Caki2 (cell line): ENCODE measurements at regions not wholly inside any gene's neighbourhood (a gene's known extent, or its start where the extent isn't known, plus 50 kb on each side); places are given as distances from the start of the nearest gene placed in this dataset.

Experiments used
- DNase-seq: peaks from one replicate; pipeline ENCODE4 v3.0.0-alpha.2; 2015; ENCODE audit warnings: low read depth
- in situ Hi-C: cut with HindIII; loops from 2 replicates; pipeline ENCODE4 v1.10.0; 2016; ENCODE audit warnings: low sequenced_read_pairs, low pct_unique_long_range_greater_than_20kb, mixed read lengths

DNA sequence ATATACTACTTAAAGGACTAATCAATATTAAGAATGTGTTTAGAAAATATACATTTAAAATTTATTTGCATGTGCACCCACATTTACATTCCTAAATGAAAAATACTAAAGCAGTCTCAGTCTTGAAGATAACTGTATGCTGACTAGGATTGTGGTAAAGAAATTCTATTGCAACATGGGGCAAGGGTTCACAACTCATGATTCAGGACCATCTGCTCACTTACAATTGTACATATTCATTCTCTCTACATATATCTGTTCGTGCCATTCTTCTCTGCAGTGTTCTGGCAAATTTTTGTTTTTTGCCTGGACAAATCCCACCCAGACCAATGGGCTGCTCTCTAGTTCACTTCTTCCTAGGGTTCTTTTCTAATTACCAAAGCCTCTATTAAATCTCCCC is 417.2 kb upstream of the NOVA1 start:
- in situ Hi-C loops, result no loop called here
- DNase-seq, result no peak

DNA sequence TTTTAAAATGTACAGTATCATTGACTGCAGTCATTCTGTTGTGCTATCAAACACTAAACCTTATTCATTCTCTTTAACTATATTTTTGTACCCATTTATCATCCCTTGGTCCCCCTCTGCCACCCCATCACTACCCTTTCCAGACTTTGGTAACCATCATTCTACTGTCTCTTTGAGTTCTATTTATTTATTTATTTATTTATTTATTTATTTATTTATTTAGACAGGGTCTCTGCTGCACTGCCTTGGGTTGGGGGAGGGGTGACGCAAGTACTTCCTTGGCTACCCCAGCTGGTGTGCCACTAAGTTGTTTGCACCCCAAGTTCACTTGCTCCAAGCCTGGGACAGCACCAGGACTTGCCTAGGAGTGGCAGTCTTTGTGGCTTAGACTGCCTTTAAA is 427.8 kb upstream of the NOVA1 start:
- DNase-seq, result no peak
- in situ Hi-C loops, result no loop called here

DNA sequence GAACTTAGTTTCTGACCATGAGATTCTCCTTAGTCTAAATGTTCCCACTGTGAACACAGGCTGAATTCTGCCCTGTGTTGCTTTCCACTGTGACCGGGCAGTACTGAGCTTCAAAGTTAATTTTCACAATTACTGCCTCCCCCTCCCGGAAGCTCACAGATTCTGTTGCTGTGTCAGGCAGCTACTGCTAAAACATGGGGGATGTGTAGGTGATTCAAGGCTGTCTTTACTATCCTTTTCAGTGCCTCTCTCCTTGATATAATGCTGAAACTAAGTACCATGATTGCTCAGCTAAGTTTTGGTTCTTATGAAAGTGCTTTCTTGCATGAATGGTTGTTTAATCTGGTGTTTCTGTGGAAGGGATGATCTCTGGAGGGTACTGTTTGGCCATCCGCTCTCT is 428.3 kb upstream of the NOVA1 start:
- in situ Hi-C loops, result no loop called here
- DNase-seq, result no peak

DNA sequence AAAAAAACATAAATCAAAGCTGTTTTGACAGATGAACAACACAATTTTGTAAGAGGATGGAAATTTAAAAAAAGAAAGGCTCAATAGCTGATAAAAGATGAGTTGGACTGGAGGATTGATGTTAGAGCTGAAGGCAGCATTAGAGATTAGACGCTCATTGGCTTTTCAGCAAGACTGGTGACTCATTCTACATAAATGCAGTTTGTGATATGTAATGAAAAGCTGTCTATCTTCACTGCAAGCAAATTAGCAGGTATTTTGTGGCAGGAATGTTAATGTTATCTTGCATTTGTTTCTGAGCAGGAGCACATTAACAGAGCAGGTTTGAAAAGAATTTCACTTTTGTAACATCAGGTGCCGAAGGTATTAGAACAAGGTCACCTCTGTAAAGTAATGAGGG is 442.7 kb upstream of the NOVA1 start:
- in situ Hi-C loops, result no loop called here
- DNase-seq, result no peak

DNA sequence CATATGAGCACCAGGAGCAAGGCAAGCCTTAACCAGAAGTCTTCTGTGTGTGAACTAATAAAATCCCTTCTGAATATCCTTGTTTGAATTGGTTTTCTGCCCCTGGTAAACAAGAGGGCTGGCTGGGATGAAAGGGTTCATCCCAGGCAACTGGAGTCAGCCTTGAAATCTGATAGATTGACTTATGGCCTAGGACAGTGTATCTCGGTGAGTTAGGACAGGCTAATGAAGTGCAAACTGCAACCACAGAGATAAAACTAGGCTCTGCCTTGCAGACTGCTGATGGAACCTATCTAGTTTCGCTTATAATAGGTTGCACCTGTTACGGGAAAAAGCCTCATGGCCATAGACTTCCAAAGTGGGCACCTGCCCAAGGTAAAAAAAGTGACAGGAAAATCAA is 451.9 kb upstream of the NOVA1 start:
- DNase-seq, result no peak
- in situ Hi-C loops, result no loop called here

DNA sequence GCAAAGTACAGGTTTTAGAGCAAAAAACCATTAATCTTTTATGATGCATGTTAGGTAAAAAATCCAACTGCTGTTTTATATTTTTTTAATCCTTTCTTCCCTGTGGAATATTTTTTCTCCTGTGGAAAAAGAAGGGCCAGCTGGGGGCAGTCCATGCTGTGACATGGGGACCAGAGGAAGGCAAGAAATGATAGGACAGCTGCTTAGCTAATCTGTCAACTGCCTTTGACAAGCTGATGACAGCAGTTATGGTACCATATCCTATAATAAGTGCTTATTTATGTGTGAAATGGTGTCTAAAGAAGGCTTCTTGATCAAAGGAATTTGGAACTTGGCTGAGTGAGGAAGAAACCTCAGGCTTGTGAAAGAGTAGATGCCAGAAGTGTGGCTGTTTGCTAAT is 452.4 kb upstream of the NOVA1 start:
- no peak for DNase-seq
- in situ Hi-C loops, result no loop called here

DNA sequence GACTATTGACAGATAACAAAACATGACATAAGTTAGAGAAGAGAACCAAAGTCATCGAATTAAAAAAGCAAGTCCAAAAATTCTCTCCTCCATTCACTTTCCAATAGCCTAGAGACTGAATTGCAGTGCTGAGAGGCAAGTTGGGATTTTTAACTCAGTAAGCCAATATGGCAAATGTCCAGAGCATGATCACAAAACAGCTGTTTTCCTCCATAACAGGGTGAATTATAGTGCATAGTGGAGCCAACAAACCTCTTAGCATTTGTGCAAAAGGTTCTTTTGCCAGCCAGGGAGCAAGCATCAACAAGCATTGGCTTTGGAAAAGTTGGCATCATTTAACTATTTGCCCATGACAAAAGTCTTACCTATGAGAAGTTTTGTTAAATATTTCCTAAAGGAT is 458.8 kb upstream of the NOVA1 start:
- in situ Hi-C loops, result no loop called here
- no peak for DNase-seq

DNA sequence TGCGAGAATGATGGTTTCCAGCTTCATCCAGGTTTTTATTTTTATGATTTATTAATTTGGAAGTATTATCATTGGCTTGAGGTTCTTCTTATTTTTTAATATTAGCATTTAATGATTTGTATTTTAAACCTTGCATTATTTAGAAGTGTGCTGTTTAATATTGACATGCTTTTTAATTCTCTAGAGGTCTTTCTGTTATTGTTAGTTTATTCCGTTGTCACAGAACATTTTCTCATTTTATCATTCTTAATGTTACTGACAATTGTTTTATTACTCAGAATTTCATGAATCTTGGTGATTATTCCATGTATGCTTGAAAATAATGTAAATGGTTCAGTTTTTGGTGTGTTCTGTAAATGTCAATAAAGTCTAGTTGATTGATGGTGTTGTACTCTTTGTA is 463.5 kb upstream of the NOVA1 start:
- DNase-seq, result no peak
- in situ Hi-C loops, result no loop called here

DNA sequence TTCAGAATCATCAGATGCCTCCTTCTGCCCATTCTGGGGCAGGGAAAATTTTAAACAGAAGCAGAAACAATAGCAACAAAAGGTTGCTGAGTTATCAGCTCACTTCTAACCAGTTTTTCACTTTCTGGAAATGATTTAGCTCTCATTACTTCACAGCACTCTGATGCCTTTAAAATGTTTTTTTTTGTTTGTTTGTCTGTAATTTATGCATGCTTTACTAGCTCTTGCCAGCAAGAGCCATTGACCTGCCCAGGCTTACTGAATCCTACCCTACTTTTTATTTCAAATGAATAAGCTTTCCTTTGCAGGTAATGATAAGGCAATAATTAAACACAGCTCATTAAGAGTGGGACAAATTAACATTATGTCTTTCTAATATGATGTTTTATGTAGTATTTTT is 466.1 kb upstream of the NOVA1 start:
- no peak for DNase-seq
- in situ Hi-C loops, result no loop called here

DNA sequence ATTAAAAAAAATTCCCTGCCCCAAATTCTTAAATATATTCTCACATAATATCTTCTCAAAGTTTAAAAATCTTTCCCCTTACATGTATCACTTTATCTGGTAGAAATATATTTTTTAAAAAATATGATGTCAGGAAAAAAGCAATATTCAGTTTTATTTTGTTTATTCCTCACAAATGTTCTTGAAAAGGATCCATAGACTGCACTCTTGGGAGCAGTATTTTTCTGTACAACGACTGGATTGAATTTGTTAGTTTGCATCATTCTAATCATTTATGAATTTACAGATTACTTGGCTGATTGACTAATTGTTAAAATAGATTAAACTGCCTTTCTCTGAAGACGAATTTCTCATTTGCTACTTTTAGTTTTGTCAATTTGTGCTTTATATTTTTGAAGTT is 468.1 kb upstream of the NOVA1 start:
- in situ Hi-C loops, result no loop called here
- DNase-seq, result no peak

DNA sequence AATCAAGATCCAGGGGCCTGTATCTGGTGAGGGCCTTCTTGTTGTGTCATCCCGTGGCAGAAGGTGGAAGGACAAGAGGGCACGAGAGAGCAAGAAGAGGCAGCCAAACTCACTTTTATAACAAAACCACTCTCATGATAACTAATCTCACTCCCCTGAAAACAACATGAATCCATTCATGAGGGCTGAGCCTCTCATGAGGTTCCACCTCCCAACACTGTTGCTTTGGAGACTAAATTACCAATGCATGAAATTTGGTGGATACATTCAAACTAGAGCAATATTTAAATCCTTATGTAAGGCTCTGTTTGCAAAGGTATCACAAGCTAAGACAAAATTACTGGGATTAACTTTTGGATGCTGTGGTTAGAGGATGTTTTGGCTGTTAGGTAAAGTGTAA is 470.1 kb upstream of the NOVA1 start:
- no peak for DNase-seq
- in situ Hi-C loops, result no loop called here

DNA sequence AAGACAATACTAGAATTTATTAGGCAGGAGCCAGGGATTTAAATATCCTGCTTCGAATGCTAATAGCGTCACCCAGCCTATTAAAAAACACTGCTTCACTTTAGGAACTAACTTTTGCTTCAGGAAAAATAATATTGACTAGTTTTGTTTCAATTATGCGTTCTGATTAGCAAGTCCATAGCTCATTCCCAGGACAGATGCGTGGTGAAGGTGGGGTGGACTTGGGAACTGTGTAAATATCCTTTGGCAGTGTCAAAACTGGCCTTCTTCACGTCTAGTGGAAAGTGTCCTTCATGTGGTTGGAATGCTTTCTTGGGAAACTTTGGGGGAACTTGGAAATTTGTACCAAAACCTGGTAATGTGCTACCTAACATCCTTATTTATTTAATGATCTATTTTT is 474.8 kb upstream of the NOVA1 start:
- DNase-seq, result no peak
- in situ Hi-C loops, result no loop called here

DNA sequence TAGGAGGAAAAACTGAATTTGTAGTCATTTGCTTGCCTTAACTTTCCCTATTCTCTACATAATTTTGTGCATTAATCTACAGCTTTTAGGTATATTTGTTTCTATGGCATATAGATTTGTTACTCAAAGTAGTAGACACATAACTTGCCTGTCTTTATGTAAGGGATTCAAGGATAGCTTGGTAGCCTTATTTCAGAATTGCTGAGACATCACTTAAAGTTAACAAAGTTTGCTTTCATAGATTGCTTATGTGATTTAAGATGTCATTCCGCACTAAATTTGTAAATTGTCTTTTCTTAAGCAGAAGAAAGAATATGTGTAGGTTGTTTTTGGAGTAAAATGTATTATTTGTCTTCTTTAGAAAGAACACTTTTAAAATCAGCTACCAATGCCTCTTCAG is 477.7 kb upstream of the NOVA1 start:
- in situ Hi-C loops, result no loop called here
- DNase-seq, result no peak

DNA sequence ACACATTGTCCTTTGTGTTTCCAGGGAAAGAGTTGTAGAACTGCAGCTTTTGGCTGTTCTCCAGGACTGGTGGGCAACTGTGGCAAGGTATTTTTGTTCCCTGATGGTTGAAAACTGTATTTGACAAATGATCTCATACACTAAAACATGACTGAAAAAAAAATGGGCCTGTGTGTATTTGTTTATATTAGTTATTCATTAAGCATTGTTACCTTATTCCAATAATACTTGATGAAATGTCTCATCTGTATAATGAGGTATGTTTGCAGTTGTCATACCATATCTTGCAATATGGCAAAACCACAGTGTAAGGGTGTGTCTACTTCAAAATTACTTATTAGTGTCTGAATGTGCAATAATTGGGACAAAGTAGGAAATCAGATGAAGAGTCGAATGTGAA is 479.4 kb upstream of the NOVA1 start:
- DNase-seq, result peak; percentile 51
- in situ Hi-C loops, result no loop called here

DNA sequence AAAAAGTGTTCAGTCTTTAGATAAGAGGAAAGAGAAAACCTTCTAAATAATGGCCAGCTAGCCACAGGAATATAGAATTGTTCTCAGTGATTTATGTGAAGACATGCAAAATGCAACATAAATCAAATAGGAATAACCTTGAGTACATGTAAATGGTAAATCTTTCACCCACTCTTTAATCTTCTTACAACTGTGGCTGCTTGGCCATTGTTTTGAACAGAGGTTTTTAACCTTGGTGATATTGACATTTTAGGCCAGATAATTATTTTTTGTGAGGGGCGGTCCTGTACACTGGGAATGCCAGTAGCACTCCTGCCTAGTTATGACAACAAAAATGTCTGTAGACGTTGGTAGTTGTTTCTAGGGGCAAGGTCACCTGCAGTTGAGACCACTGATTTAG is 479.9 kb upstream of the NOVA1 start:
- in situ Hi-C loops, result no loop called here
- no peak for DNase-seq

DNA sequence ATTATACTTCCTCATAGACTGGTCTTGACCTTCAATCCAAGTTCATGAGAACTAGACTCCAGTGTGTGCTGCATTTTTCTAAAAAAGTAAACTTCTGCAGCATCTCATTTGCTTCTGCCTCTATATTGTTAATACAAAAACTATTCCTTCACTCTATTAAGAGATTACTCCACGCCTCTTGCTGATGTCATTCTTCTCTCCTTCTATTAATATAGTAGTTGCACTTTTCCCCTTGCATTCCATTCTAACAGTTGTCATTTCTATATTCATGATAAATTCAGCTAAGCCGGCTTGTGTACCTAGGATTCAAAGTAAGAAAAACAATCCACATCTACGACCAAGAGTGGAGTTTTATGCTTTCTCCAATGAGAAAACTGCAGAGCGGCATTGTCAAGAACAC is 480.4 kb upstream of the NOVA1 start:
- in situ Hi-C loops, result no loop called here
- DNase-seq, result peak; percentile 59

DNA sequence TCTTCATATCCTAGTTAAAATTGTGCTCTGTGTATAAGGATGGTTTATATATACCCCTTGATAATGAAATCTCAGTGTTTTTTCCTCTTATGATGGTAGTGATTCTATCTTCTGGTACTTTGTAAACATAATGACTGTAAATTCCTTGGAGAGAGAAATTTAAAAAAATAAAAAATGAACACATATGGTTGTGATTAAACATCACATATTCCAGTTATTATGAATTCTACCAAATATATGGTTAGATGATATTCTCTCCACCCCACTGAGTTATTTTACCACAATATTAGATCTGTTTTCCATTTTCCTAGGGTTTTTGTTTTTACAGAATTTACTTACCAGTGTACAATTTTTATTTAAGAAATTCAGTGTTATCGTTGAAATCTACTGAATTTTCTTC is 481.9 kb upstream of the NOVA1 start:
- DNase-seq, result no peak
- in situ Hi-C loops, result no loop called here

DNA sequence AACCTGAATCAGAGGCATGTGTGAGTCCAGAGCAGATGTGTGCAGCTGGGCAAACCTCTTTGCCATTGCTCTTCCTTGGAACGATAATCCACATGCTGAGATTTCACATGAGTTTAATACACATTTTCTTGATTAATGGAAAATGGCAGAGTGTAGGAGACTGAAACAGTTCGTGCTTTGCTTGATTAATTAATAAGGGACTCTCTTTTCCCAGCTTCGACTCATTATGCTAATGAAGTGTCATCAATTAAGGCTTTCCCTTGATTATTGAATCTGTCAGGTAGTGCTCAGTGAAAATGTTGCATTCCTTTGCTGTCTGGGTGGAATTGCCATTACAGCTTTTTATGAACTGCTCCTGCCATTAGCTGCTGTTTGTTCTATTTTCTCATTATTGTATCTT is 487.7 kb upstream of the NOVA1 start:
- in situ Hi-C loops, result no loop called here
- no peak for DNase-seq

DNA sequence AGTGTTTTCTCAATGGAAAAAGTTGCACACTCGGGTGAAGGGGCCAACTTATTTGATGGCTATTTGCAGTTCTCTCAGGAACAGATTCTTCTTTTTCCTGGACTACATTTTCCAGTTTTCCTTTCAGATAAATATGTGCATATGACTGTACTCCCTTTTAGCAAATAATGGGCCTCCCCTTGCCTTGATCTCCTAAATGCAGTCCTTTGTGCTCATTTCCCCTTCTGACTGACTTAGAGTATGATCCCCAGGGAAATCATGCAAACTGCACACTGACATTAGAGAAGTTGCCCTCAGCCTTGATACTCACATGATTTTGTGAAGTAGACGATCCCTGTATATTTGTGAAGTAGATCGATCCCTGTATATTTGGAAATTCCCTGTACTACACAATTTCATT is 492.9 kb upstream of the NOVA1 start:
- in situ Hi-C loops, result no loop called here
- no peak for DNase-seq

DNA sequence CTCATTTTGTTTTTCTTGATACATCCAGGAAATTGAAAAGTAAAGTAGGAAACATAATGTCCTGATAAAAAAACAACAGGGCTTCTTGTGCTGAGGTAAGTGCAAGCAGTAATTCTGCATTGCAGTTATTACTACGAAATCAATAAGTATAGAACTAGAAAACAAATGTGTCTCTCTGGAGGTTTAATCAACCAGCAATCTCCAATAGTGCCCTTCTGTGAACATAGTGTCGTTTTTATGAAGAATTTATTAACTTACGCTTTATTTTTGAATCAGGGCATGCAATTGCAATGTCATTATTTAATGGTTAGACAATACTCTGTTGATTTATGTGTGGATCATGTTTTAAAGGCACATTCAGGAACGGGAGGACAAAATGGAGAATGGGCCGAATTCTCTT is 494.1 kb upstream of the NOVA1 start:
- no peak for DNase-seq
- in situ Hi-C loops, result no loop called here

DNA sequence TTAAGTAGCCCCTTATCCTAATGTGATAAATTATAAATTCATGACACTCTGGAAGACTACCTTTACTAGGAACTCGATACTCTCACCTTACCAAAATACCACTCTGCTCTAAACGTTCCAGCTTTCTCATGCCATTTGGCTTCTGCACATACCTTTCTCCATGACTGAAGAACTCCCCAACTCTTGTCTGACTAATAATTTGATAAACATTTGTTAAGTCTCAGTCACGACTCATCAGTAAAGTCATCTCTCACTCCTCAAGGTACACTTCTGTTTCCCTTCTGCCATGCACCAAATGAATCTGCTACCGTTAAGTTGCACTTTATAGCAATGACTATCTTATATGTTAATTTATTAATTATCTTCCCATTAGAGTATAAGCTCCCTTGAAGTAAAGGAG is 498.3 kb upstream of the NOVA1 start:
- in situ Hi-C loops, result no loop called here
- DNase-seq, result no peak
